GM12878 (cell line): ENCODE measurements at regions not wholly inside any gene's neighbourhood (a gene's known extent, or its start where the extent isn't known, plus 50 kb on each side); places are given as distances from the start of the nearest gene placed in this dataset.

Experiments
- ATAC-seq: fragments of 200-7000 bp; cut with Tn5 transposase; 3 replicates; pipeline ENCODE4 v1.9.1; 2020; ENCODE audit warnings: mild to moderate bottlenecking, moderate library complexity
- BruUV-seq: library from RNA; stranded (reverse); fragments of 400-500 nt; replicated peaks from 2 replicates; lab custom pipeline; 2021; lab: Mats Ljungman, UMichigan
- CTCF ChIA-PET: fragments of 300-600 bp; sonication (Branson Sonifier 250); formaldehyde crosslinking; extraction: SDS; loops from one replicate; lab custom pipeline; 2021; ENCODE audit warnings: inconsistent platforms; lab: Yijun Ruan, JAX
- POLR2A ChIA-PET: fragments of 350-600 bp; formaldehyde crosslinking; extraction: SDS; loops from one replicate; lab custom pipeline; 2021; ENCODE audit warnings: inconsistent platforms; lab: Charles Lee
- RAD21 ChIA-PET: fragments of 300-600 bp; sonication (Branson Sonifier 250); formaldehyde crosslinking; loops from one replicate; lab custom pipeline; 2023; ENCODE audit warnings: antibody characterized with exemption; ENCODE audit not compliant: unreplicated experiment; lab: Charles Lee
- SMC1A ChIA-PET: fragments of 300-600 bp; sonication (Branson Sonifier 250); formaldehyde crosslinking; loops from one replicate; lab custom pipeline; 2023; ENCODE audit not compliant: unreplicated experiment, uncharacterized antibody; lab: Charles Lee
- DNase-seq: peaks from one replicate; pipeline ENCODE4 v3.0.0-alpha.2; 2011; ENCODE audit warnings: low read depth, low spot score
- FAIRE-seq: peaks from 3 replicates; lab custom pipeline; 2011; peaks lifted over from hg19 to GRCh38; lab: Jason Lieb, UNC
- H2AFZ ChIP-seq: 2 replicates; pipeline ENCODE4 v1.6.0; 2011; ENCODE audit warnings: low read depth, low read length, control low read depth; ENCODE audit not compliant: control insufficient read depth
- H3K27ac ChIP-seq: 2 replicates; pipeline ENCODE4 v1.5.1; 2011; ENCODE audit warnings: control low read depth; ENCODE audit not compliant: control insufficient read depth, insufficient read depth
- H3K27me3 ChIP-seq, 2 experiments: replicated peaks in 1 of 2; 2 replicates each; pipeline versions ENCODE4 v1.6.0 to v1.6.1; 2011; ENCODE audit warnings: low read length in 1 of 2; ENCODE audit not compliant: control insufficient read depth in 2 of 2, insufficient read depth in 2 of 2
- H3K36me3 ChIP-seq, 2 experiments: 2 replicates each; pipeline ENCODE4 v1.5.1; 2011; ENCODE audit warnings: low read length in 1 of 2; ENCODE audit not compliant: control insufficient read depth in 2 of 2, insufficient read depth in 2 of 2
- H3K4me1 ChIP-seq: 2 replicates; pipeline ENCODE4 v1.6.1; 2011; ENCODE audit warnings: mild to moderate bottlenecking, low read length, moderate library complexity, mixed read lengths; ENCODE audit not compliant: control insufficient read depth, insufficient read depth
- H3K4me2 ChIP-seq: 2 replicates; pipeline ENCODE4 v1.6.0; 2011; ENCODE audit warnings: control low read depth; ENCODE audit not compliant: control insufficient read depth, insufficient read depth
- H3K4me3 ChIP-seq: fragments of 200-600 bp; sonication (generic); 2 replicates; pipeline ENCODE4 v1.5.1; 2016
- H3K79me2 ChIP-seq: 2 replicates; pipeline ENCODE4 v1.6.0; 2011; ENCODE audit warnings: low read length; ENCODE audit not compliant: control insufficient read depth, insufficient read depth
- H3K9ac ChIP-seq: 2 replicates; pipeline ENCODE4 v1.8.0; 2011; ENCODE audit warnings: low read length, control low read depth, mixed read lengths; ENCODE audit not compliant: control insufficient read depth, insufficient read depth
- H3K9me3 ChIP-seq: replicated peaks from 3 replicates; pipeline ENCODE4 v1.5.1; 2011; ENCODE audit warnings: mild to moderate bottlenecking, low read length; ENCODE audit not compliant: control insufficient read depth, insufficient read depth
- H4K20me1 ChIP-seq: 2 replicates; pipeline ENCODE4 v1.6.0; 2011; ENCODE audit not compliant: control insufficient read depth, insufficient read depth
- CEBPB ChIP-seq, 2 experiments: fragments of 150-350 bp in 1 of 2; IDR thresholded peaks; 2 replicates each; pipeline ENCODE4 v1.6.1; 2012 to 2014; ENCODE audit warnings: low read depth in 2 of 2, low read length in 2 of 2, borderline replicate concordance in 1 of 2, inconsistent platforms in 1 of 2
- EED ChIP-seq: sonication (generic); IDR thresholded peaks from 2 replicates; pipeline ENCODE4 v1.6.1; 2016; ENCODE audit warnings: antibody characterized with exemption, low read depth
- MLLT1 ChIP-seq: fragments of 450-650 bp; IDR thresholded peaks from 2 replicates; pipeline ENCODE4 v1.6.1; 2016; ENCODE audit warnings: mild to moderate bottlenecking
- MYB ChIP-seq: fragments of 150-350 bp; IDR thresholded peaks from 2 replicates; pipeline ENCODE4 v1.6.1; 2014; ENCODE audit warnings: mild to moderate bottlenecking, low read depth, low read length, borderline replicate concordance
- NKRF ChIP-seq: fragments of 450-650 bp; conservative IDR thresholded peaks from 2 replicates; pipeline ENCODE4 v1.6.1; 2017; ENCODE audit warnings: mild to moderate bottlenecking, moderate library complexity
- NR2C2 ChIP-seq: IDR thresholded peaks from 2 replicates; pipeline ENCODE4 v1.6.1; 2011; ENCODE audit warnings: borderline replicate concordance, low read depth; ENCODE audit not compliant: control insufficient read depth, insufficient read length
- PBX3 ChIP-seq: IDR thresholded peaks from 2 replicates; pipeline ENCODE4 v1.6.1; 2011; ENCODE audit warnings: mild to moderate bottlenecking, low read depth, low read length, moderate library complexity; ENCODE audit not compliant: insufficient replicate concordance
- POLR2AphosphoS5 ChIP-seq: IDR thresholded peaks from 2 replicates; pipeline ENCODE4 v1.6.1; 2011; ENCODE audit warnings: mild to moderate bottlenecking, low read length, inconsistent platforms
- RAD51 ChIP-seq: fragments of 450-650 bp; IDR thresholded peaks from 2 replicates; pipeline ENCODE4 v1.6.1; 2016; ENCODE audit warnings: moderate library complexity, mild to moderate bottlenecking, inconsistent platforms
- STAT1 ChIP-seq: fragments of 450-650 bp; conservative IDR thresholded peaks from 2 replicates; pipeline ENCODE4 v1.6.1; 2014; ENCODE audit warnings: antibody characterized with exemption, mild to moderate bottlenecking
- SUZ12 ChIP-seq: fragments of 200-600 bp; sonication (generic); IDR thresholded peaks from one replicate; pipeline ENCODE4 v1.6.1; 2018; ENCODE audit warnings: antibody characterized with exemption, mild to moderate bottlenecking; ENCODE audit not compliant: unreplicated experiment
- ZNF384 ChIP-seq: IDR thresholded peaks from 2 replicates; pipeline ENCODE4 v1.6.1; 2012; ENCODE audit warnings: low read depth, mild to moderate bottlenecking, low read length, improper control_type of control experiment, borderline replicate concordance
- WGBS: methylation state at CpG from one replicate; pipeline ENCODE4 v1.1.6; 2016; ENCODE audit warnings: low lambda C conversion rate; ENCODE audit not compliant: insufficient replicate concordance, insufficient coverage; ENCODE audit errors: missing lambda C conversion rate; 5-methylcytosine and 5-hydroxymethylcytosine counted together
- in situ Hi-C: fragments of 300-500 bp; cut with MboI; formaldehyde crosslinking; loops from 9 replicates; pipeline ENCODE4 v1.14.3; 2018; ENCODE audit warnings: mixed read lengths
- intact Hi-C: fragments of 100-400 bp; cut with micrococcal nuclease; formaldehyde crosslinking; loops from one replicate; pipeline ENCODE4 v1.14.2; 2022; ENCODE audit not compliant: unreplicated experiment

- TF ChIP-seq MLLT1 (no peak), NKRF (no peak), CEBPB (IDR thresholded peaks at IDR 0.05; ENCODE audit: borderline replicate concordance in 1 of 2, low read depth in 2 of 2, low read length in 2 of 2) (no peak), ZNF384 (no peak)
- TF ChIP-seq, all 136 proteins: peak for 0
Measured at GRCh38 chr9:73595036-73595545, 443.4 kb downstream of the ANXA1 start (continued).

- no peak for FAIRE-seq
- CTCF ChIA-PET = no interaction called here
- Histone ChIP-seq H4K20me1 (no peaks in the 10 kb centered on the region), H2AFZ (no peak overlapping the region), H3K4me3 (no peak overlapping the region)
- ATAC-seq = no peak
- RAD21 ChIA-PET = no interaction called here
- TF ChIP-seq POLR2AphosphoS5 (no peak), EED (no peak), STAT1 (no peak), PBX3 (no peak), MYB (no peak), SUZ12 (no peak), RAD51 (no peak), NR2C2 (no peak)
- TF ChIP-seq, all 136 proteins: peak for 0
- H3K79me2 ChIP-seq = no peaks in the 10 kb centered on the region
- intact Hi-C loops (no loop called here), in situ Hi-C loops (no loop called here)
- SMC1A ChIA-PET = no interaction called here
- H3K9ac ChIP-seq = no peak overlapping the region
- H3K4me1 ChIP-seq = no peaks in the 10 kb centered on the region
- POLR2A ChIA-PET = no interaction called here
- no peaks in the 10 kb centered on the region for H3K36me3 ChIP-seq
- 0% methylated on average over 1 of the region's 1 CpG for WGBS
- H3K9me3 ChIP-seq = no peaks in the 10 kb centered on the region
- no TSS peak for BruUV-seq
- no peak for DNase-seq
- no peak overlapping the region for H3K4me2 ChIP-seq
- H3K27ac ChIP-seq = no peak overlapping the region
- no peaks in the 10 kb centered on the region for H3K27me3 ChIP-seq
Measured at GRCh38 chr9:73596321-73596720, 444.7 kb downstream of the ANXA1 start.
